IMR-90 (cell line): ENCODE measurements at regions not wholly inside any gene's neighbourhood (a gene's known extent, or its start where the extent isn't known, plus 50 kb on each side); places are given as distances from the start of the nearest gene placed in this dataset.

Experiments
- BHLHE40 ChIP-seq: fragments of 150-350 bp; IDR thresholded peaks from 2 replicates; pipeline ENCODE4 v1.6.1; 2016; ENCODE audit warnings: mild to moderate bottlenecking, low read depth, low read length
- CEBPB ChIP-seq: IDR thresholded peaks from 2 replicates; pipeline ENCODE4 v1.6.1; 2012; ENCODE audit warnings: low read depth, low read length, improper control_type of control experiment
- CTCF ChIP-seq: conservative IDR thresholded peaks from 2 replicates; pipeline ENCODE4 v1.5.1; 2012; ENCODE audit warnings: mild to moderate bottlenecking, low read depth, low read length, improper control_type of control experiment
- ELK1 ChIP-seq: fragments of 150-350 bp; IDR thresholded peaks from 2 replicates; pipeline ENCODE4 v1.6.1; 2016; ENCODE audit warnings: low read depth, mild to moderate bottlenecking, low read length, moderate library complexity, borderline replicate concordance
- MXI1 ChIP-seq: IDR thresholded peaks from 2 replicates; pipeline ENCODE4 v1.6.1; 2012; ENCODE audit warnings: low read depth, mild to moderate bottlenecking, low read length, moderate library complexity, borderline replicate concordance
- POLR2A ChIP-seq: IDR thresholded peaks from 2 replicates; pipeline ENCODE4 v1.6.1; 2012; ENCODE audit warnings: mild to moderate bottlenecking, low read depth, low read length
- RAD21 ChIP-seq: IDR thresholded peaks from 2 replicates; pipeline ENCODE4 v1.6.1; 2012; ENCODE audit warnings: low read length, improper control_type of control experiment
- RFX5 ChIP-seq: IDR thresholded peaks from 2 replicates; pipeline ENCODE4 v1.8.0; 2012; ENCODE audit warnings: low read depth, mild to moderate bottlenecking, low read length, moderate library complexity
- SMC3 ChIP-seq: fragments of 150-350 bp; IDR thresholded peaks from 2 replicates; pipeline ENCODE4 v1.6.1; 2016; ENCODE audit warnings: low read depth, mild to moderate bottlenecking, antibody characterized with exemption, low read length, moderate library complexity

- TF ChIP-seq BHLHE40 (no peak), MXI1 (no peak), CTCF (no peak), RFX5 (no peak), ELK1 (no peak), POLR2A (no peak), CEBPB (no peak), SMC3 (no peak), RAD21 (no peak)
These were observed 92.0 kb upstream of the AHR start for GRCh38 chr7:17206349-17206905.
